WI38 (cell line): ENCODE measurements at regions not wholly inside any gene's neighbourhood (a gene's known extent, or its start where the extent isn't known, plus 50 kb on each side); places are given as distances from the start of the nearest gene placed in this dataset.

Experiments used
- H3K4me3 ChIP-seq: 2 replicates; pipeline ENCODE4 v1.5.1; 2011; ENCODE audit warnings: low read depth, mild to moderate bottlenecking, control low read depth, low read length
- TF ChIP-seq, protein P1 (sequence below): IDR thresholded peaks from 2 replicates; pipeline ENCODE4 v1.5.1; 2012; ENCODE audit warnings: low read depth, mild to moderate bottlenecking, control low read depth, low read length

GRCh38 chr3:26050776-26051175 is 260.9 kb downstream of the OXSM start:
- TF ChIP-seq, protein P1, sequence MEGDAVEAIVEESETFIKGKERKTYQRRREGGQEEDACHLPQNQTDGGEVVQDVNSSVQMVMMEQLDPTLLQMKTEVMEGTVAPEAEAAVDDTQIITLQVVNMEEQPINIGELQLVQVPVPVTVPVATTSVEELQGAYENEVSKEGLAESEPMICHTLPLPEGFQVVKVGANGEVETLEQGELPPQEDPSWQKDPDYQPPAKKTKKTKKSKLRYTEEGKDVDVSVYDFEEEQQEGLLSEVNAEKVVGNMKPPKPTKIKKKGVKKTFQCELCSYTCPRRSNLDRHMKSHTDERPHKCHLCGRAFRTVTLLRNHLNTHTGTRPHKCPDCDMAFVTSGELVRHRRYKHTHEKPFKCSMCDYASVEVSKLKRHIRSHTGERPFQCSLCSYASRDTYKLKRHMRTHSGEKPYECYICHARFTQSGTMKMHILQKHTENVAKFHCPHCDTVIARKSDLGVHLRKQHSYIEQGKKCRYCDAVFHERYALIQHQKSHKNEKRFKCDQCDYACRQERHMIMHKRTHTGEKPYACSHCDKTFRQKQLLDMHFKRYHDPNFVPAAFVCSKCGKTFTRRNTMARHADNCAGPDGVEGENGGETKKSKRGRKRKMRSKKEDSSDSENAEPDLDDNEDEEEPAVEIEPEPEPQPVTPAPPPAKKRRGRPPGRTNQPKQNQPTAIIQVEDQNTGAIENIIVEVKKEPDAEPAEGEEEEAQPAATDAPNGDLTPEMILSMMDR = no peak
- H3K4me3 ChIP-seq = no peak overlapping the region

GRCh38 chr3:26058901-26059321 is 269.0 kb downstream of the OXSM start:
- TF ChIP-seq, protein P1 = no peak

GRCh38 chr3:26061947-26062346 is 272.1 kb downstream of the OXSM start:
- no peak overlapping the region for H3K4me3 ChIP-seq
- TF ChIP-seq, protein P1 = no peak

More at GRCh38 chr3:26058901-26059321, 269.0 kb downstream of the OXSM start:
- H3K4me3 ChIP-seq = no peak overlapping the region

GRCh38 chr3:26064297-26064696 is 274.4 kb downstream of the OXSM start:
- H3K4me3 ChIP-seq = no peak overlapping the region
- TF ChIP-seq, protein P1 = no peak

GRCh38 chr3:26068890-26069289 is 279.0 kb downstream of the OXSM start:
- H3K4me3 ChIP-seq = no peak overlapping the region
- TF ChIP-seq, protein P1 = no peak

- no peak overlapping the region for H3K4me3 ChIP-seq
Measured at GRCh38 chr3:26070854-26071253, 281.0 kb downstream of the OXSM start.

GRCh38 chr3:26074080-26074479 is 284.2 kb downstream of the OXSM start:
- TF ChIP-seq, protein P1 = no peak
- H3K4me3 ChIP-seq = no peak overlapping the region

More at GRCh38 chr3:26070854-26071253, 281.0 kb downstream of the OXSM start:
- TF ChIP-seq, protein P1 = no peak
